ENCODE measurements at regions not wholly inside any gene's neighbourhood (a gene's known extent, or its start where the extent isn't known, plus 50 kb on each side); places are given as distances from the start of the nearest gene placed in this dataset.

DNA sequence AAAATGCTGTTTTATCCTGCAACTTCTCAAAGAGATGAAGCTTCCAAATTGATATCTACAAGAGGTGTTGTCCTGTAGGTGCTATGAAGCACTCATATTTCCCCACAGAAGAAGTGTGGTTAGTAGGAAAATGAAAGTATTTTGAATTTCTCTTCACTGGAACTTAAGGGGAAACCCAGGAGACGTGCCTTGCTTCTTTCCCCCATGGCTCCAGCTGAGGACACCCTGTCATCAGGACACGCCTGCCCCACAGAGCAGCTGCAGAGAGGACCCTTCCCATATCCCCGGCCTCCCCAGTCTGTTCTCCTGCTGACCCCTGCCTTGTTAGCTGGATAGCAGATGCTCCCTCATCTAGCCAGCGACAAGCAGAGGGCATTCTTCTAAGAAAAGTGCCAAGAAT lies 371.3 kb downstream of the COG6 start:
- in situ Hi-C loops (cut with MboI) (no loop called here), intact Hi-C loops (cut with micrococcal nuclease) (no loop called here)
- H3K27me3 ChIP-seq (ENCODE audit: control insufficient read depth in 2 of 2, insufficient read depth in 2 of 2, low read length in 2 of 2) = no peaks in the 10 kb centered on the region
- H3K9me1 ChIP-seq (ENCODE audit: control insufficient read depth, insufficient read depth, low read length) = no peaks in the 10 kb centered on the region
- ChIA-PET POLR2A (no interaction called here), CTCF (ENCODE audit: low intra/inter-chr PET ratio) (no interaction called here)
- no peaks in the 10 kb centered on the region for H3K36me3 ChIP-seq (ENCODE audit: control insufficient read depth, insufficient read depth, low read length)
- no peak overlapping the region for H3K4me2 ChIP-seq (ENCODE audit: insufficient read depth, low read length)
- H3K9me3 ChIP-seq (replicated peaks; ENCODE audit: control insufficient read depth, insufficient read depth, low read depth, low read length) = no peaks in the 10 kb centered on the region
- H3K79me2 ChIP-seq (ENCODE audit: control insufficient read depth, insufficient read depth, low read length) = no peaks in the 10 kb centered on the region
- DNase-seq (ENCODE audit: extremely low read depth in 1 of 4, low spot score in 3 of 4) = no peak
- H2AFZ ChIP-seq (ENCODE audit: low read depth, low read length) = no peak overlapping the region
- no peak for FAIRE-seq
- H3K9ac ChIP-seq (ENCODE audit: insufficient read depth in 1 of 2, low read depth in 2 of 2, low read length in 2 of 2) = no peak overlapping the region
- no peaks in the 10 kb centered on the region for H4K20me1 ChIP-seq (replicated peaks; ENCODE audit: control insufficient read depth, insufficient read depth, low read length)
- 0% methylated on average over 4 of the region's 4 CpGs for WGBS (ENCODE audit: insufficient coverage, low coverage, missing lambda C conversion rate)
- H3K4me1 ChIP-seq (replicated peaks in 1 of 2; ENCODE audit: control insufficient read depth in 2 of 2, insufficient read depth in 2 of 2, low read length in 2 of 2) = no peaks in the 10 kb centered on the region
- H3K27ac ChIP-seq (ENCODE audit: extremely low read depth, low read depth, low read length) = no peak overlapping the region
- no TSS peak for BruUV-seq (replicated peaks)
- H3K4me3 ChIP-seq = no peak overlapping the region
- ATAC-seq = no peak
- TF ChIP-seq, protein P1, sequence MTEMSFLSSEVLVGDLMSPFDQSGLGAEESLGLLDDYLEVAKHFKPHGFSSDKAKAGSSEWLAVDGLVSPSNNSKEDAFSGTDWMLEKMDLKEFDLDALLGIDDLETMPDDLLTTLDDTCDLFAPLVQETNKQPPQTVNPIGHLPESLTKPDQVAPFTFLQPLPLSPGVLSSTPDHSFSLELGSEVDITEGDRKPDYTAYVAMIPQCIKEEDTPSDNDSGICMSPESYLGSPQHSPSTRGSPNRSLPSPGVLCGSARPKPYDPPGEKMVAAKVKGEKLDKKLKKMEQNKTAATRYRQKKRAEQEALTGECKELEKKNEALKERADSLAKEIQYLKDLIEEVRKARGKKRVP (CRISPR knock-in tag; IDR thresholded peaks at IDR 0.05) = no peak
- TF ChIP-seq L3MBTL2 (IDR thresholded peaks at IDR 0.05) = no peak
- TF ChIP-seq MXI1 (IDR thresholded peaks at IDR 0.05; ENCODE audit: low read depth, low read length) = no peak
- TF ChIP-seq, protein P2, sequence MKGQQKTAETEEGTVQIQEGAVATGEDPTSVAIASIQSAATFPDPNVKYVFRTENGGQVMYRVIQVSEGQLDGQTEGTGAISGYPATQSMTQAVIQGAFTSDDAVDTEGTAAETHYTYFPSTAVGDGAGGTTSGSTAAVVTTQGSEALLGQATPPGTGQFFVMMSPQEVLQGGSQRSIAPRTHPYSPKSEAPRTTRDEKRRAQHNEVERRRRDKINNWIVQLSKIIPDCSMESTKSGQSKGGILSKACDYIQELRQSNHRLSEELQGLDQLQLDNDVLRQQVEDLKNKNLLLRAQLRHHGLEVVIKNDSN (CRISPR knock-in tag; IDR thresholded peaks at IDR 0.05) = no peak
- TF ChIP-seq CHD4 (IDR thresholded peaks at IDR 0.05; ENCODE audit: insufficient read depth, insufficient replicate concordance, low read depth, low read length, poor library complexity, severe bottlenecking) = no peak
- TF ChIP-seq RBFOX2 (IDR thresholded peaks at IDR 0.05; ENCODE audit: low read depth, low read length) = no peak
- TF ChIP-seq, protein P3, sequence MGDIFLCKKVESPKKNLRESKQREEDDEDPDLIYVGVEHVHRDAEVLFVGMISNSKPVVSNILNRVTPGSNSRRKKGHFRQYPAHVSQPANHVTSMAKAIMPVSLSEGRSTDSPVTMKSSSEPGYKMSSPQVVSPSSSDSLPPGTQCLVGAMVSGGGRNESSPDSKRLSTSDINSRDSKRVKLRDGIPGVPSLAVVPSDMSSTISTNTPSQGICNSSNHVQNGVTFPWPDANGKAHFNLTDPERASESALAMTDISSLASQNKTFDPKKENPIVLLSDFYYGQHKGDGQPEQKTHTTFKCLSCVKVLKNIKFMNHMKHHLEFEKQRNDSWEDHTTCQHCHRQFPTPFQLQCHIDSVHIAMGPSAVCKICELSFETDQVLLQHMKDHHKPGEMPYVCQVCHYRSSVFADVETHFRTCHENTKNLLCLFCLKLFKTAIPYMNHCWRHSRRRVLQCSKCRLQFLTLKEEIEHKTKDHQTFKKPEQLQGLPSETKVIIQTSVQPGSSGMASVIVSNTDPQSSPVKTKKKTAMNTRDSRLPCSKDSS (IDR thresholded peaks at IDR 0.05; ENCODE audit: low read depth, partially characterized antibody) = no peak
- TF ChIP-seq TCF3 (CRISPR knock-in tag; IDR thresholded peaks at IDR 0.05) = no peak
- TF ChIP-seq, protein P4, sequence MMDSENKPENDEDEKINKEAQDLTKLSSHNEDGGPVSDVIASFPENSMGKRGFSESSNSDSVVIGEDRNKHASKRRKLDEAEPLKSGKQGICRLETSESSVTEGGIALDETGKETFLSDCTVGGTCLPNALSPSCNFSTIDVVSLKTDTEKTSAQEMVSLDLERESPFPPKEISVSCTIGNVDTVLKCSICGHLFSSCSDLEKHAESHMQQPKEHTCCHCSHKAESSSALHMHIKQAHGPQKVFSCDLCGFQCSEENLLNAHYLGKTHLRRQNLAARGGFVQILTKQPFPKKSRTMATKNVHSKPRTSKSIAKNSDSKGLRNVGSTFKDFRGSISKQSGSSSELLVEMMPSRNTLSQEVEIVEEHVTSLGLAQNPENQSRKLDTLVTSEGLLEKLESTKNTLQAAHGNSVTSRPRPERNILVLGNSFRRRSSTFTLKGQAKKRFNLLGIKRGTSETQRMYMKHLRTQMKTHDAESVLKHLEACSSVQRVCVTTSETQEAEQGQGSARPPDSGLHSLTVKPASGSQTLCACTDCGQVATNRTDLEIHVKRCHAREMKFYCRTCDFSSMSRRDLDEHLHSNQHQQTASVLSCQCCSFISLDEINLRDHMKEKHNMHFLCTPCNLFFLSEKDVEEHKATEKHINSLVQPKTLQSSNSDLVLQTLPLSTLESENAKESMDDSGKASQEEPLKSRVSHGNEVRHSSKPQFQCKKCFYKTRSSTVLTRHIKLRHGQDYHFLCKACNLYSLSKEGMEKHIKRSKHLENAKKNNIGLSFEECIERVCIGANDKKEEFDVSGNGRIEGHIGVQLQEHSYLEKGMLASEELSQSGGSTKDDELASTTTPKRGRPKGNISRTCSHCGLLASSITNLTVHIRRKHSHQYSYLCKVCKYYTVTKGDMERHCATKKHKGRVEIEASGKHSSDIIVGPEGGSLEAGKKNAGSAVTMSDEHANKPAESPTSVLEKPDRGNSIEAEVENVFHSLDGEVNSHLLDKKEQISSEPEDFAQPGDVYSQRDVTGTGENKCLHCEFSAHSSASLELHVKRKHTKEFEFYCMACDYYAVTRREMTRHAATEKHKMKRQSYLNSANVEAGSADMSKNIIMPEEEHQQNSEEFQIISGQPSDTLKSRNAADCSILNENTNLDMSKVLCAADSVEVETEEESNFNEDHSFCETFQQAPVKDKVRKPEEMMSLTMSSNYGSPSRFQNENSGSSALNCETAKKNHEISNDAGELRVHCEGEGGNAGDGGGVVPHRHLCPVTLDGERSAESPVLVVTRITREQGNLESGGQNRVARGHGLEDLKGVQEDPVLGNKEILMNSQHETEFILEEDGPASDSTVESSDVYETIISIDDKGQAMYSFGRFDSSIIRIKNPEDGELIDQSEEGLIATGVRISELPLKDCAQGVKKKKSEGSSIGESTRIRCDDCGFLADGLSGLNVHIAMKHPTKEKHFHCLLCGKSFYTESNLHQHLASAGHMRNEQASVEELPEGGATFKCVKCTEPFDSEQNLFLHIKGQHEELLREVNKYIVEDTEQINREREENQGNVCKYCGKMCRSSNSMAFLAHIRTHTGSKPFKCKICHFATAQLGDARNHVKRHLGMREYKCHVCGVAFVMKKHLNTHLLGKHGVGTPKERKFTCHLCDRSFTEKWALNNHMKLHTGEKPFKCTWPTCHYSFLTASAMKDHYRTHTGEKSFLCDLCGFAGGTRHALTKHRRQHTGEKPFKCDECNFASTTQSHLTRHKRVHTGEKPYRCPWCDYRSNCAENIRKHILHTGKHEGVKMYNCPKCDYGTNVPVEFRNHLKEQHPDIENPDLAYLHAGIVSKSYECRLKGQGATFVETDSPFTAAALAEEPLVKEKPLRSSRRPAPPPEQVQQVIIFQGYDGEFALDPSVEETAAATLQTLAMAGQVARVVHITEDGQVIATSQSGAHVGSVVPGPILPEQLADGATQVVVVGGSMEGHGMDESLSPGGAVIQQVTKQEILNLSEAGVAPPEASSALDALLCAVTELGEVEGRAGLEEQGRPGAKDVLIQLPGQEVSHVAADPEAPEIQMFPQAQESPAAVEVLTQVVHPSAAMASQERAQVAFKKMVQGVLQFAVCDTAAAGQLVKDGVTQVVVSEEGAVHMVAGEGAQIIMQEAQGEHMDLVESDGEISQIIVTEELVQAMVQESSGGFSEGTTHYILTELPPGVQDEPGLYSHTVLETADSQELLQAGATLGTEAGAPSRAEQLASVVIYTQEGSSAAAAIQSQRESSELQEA (IDR thresholded peaks at IDR 0.05; ENCODE audit: low read depth) = no peak
- TF ChIP-seq ZBTB1 (CRISPR knock-in tag; IDR thresholded peaks at IDR 0.05; ENCODE audit: borderline replicate concordance, low read depth) = no peak
